ENCODE measurements at regions not wholly inside any gene's neighbourhood (a gene's known extent, or its start where the extent isn't known, plus 50 kb on each side); places are given as distances from the start of the nearest gene placed in this dataset.
A peak's percentile ranks its signal among the peaks of the same experiment; 100 is the strongest.

GRCh38 chr20:22027423-22027822, 322.0 kb downstream of the PAX1 start:
- DNase-seq (ENCODE audit: low read depth), result no peak
- no peak for TF ChIP-seq CTCF (IDR thresholded peaks at IDR 0.05; ENCODE audit: low read length, missing control alignments)
- no peak overlapping the region for H3K4me3 ChIP-seq (replicated peaks; ENCODE audit: low read depth, low read length)

DNA sequence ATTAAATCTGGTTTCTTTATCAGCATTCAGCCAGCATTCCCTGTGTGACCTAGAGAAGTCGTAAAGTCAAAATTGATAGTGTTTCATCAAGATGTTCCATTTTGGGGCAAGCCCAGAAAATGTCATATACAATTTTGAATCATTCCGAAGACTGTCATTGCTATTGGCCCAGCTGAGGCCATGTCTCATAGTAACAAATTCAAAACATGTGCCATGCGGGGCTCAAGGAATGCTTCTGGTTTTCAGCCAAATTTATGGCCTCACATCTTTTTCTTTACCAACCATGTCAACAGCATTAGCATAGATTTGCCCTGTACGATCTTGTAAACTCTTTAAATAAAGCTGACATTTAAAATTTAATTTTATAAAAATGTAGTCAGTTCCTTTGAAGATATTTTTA, 314.7 kb downstream of the PAX1 start:
- no peak for TF ChIP-seq CTCF (IDR thresholded peaks at IDR 0.05; ENCODE audit: low read length, missing control alignments)
- H3K4me3 ChIP-seq (replicated peaks; ENCODE audit: low read depth, low read length), result no peak overlapping the region
- no peak for DNase-seq (ENCODE audit: low read depth)

DNA sequence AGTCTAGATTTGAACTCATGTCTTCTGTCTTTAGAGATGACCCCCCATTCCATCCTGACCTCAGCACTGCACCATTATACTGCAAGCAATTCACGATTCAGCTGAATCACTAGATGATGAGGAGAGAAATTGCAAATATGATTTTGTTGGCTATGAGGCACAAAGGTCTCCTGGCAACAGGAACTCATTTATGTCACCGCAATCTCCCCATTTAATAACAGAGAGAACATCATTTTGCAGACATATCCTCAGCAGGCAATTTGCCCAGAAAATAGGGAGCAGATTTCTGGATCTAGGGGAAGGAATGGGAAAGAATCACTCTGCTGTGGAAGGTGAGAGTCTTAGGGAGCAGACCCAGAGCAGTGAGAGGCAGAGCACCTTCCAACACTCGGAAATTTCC, 303.0 kb downstream of the PAX1 start:
- no peak for DNase-seq (ENCODE audit: low read depth)
- TF ChIP-seq CTCF (IDR thresholded peaks at IDR 0.05; ENCODE audit: low read length, missing control alignments), result no peak
- H3K4me3 ChIP-seq (replicated peaks; ENCODE audit: low read depth, low read length), result no peak overlapping the region

DNA sequence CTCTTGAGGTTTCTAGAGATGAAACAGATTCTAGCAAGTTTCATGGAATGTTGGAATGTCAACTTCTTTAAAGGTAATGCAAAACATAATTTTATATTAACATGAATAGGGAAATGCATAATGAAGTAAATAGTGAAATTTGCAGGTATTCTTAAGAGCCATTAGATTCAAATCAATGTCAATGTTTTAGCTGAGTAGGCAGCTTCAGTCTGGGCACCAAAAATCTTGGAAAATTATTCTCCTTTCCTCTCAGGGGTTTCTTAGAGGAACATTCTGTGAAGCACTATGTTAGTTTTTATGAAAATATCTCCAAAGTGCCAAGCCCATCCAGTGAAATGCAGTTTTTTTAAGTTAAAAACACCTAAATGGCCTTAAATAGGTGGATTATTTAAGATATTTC, 300.8 kb downstream of the PAX1 start:
- no peak for DNase-seq (ENCODE audit: low read depth)
- no peak for TF ChIP-seq CTCF (IDR thresholded peaks at IDR 0.05; ENCODE audit: low read length, missing control alignments)
- H3K4me3 ChIP-seq (replicated peaks; ENCODE audit: low read depth, low read length), result no peak overlapping the region

GRCh38 chr20:22005535-22005934, 300.1 kb downstream of the PAX1 start:
- no peak overlapping the region for H3K4me3 ChIP-seq (replicated peaks; ENCODE audit: low read depth, low read length)
- no peak for DNase-seq (ENCODE audit: low read depth)
- no peak for TF ChIP-seq CTCF (IDR thresholded peaks at IDR 0.05; ENCODE audit: low read length, missing control alignments)

- TF ChIP-seq CTCF (IDR thresholded peaks at IDR 0.05; ENCODE audit: low read length, missing control alignments), result no peak
- peak; percentile 6 for DNase-seq (ENCODE audit: low read depth)
- H3K4me3 ChIP-seq (replicated peaks; ENCODE audit: low read depth, low read length), result no peak overlapping the region
Measured at GRCh38 chr20:22004946-22005345, 299.5 kb downstream of the PAX1 start.

GRCh38 chr20:22003680-22004079, 298.2 kb downstream of the PAX1 start:
- TF ChIP-seq CTCF (IDR thresholded peaks at IDR 0.05; ENCODE audit: low read length, missing control alignments), result no peak
- H3K4me3 ChIP-seq (replicated peaks; ENCODE audit: low read depth, low read length), result no peak overlapping the region
- DNase-seq (ENCODE audit: low read depth), result no peak

Data from fibroblast of pulmonary artery (primary cell).